ENCODE measurements at regions not wholly inside any gene's neighbourhood (a gene's known extent, or its start where the extent isn't known, plus 50 kb on each side); places are given as distances from the start of the nearest gene placed in this dataset.

DNA sequence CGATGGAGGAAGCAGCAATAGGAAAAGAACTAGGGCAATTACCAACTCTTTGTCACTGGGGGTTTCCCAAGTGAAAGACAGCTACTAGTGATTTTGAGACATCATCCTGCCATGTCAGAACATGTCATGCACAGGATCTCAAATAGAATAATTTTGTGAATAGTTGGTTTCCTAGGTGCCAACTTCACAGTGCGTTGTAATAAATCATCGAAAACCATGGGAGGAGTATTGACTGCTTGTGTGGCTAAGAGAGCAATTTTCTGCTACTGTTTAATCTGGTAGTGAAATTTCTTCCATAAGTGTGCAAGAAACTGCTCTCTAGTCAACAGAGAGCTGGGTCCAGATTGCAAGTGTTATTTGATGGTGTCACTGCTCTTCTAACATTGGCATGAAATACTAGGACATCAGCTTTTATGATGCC is 168.6 kb downstream of the NNT start:
- no peak overlapping the region for H3K27ac ChIP-seq (ENCODE audit: low read length)
- no peak overlapping the region for H2AFZ ChIP-seq (ENCODE audit: low read depth, low read length)
- H4K20me1 ChIP-seq (ENCODE audit: insufficient read depth) = no peaks in the 10 kb centered on the region
- H3K9ac ChIP-seq (ENCODE audit: low read length) = no peak overlapping the region
- no peaks in the 10 kb centered on the region for H3K9me3 ChIP-seq (ENCODE audit: low read length)
- H3K9me2 ChIP-seq (ENCODE audit: insufficient read depth, low read length) = no peaks in the 10 kb centered on the region
- H3K79me2 ChIP-seq (replicated peaks; ENCODE audit: insufficient read depth, low read length) = no peaks in the 10 kb centered on the region
- no peak overlapping the region for H3K4me3 ChIP-seq (ENCODE audit: low read length)
- no peaks in the 10 kb centered on the region for H3K36me3 ChIP-seq (ENCODE audit: insufficient read depth, low read length)
- no peaks in the 10 kb centered on the region for H3K27me3 ChIP-seq (ENCODE audit: insufficient read depth, low read depth, low read length)
- H3F3A ChIP-seq (ENCODE audit: insufficient read depth, low read length, poor library complexity, severe bottlenecking) = no peaks in the 10 kb centered on the region
- H3K4me2 ChIP-seq (ENCODE audit: low read length) = no peak overlapping the region
- TF ChIP-seq EP300 (conservative IDR thresholded peaks at IDR 0.05; ENCODE audit: poor library complexity, severe bottlenecking) = peak; percentile 78
- peak; percentile 22 for TF ChIP-seq POLR2AphosphoS5 (IDR thresholded peaks at IDR 0.05)
- TF ChIP-seq, protein P1, sequence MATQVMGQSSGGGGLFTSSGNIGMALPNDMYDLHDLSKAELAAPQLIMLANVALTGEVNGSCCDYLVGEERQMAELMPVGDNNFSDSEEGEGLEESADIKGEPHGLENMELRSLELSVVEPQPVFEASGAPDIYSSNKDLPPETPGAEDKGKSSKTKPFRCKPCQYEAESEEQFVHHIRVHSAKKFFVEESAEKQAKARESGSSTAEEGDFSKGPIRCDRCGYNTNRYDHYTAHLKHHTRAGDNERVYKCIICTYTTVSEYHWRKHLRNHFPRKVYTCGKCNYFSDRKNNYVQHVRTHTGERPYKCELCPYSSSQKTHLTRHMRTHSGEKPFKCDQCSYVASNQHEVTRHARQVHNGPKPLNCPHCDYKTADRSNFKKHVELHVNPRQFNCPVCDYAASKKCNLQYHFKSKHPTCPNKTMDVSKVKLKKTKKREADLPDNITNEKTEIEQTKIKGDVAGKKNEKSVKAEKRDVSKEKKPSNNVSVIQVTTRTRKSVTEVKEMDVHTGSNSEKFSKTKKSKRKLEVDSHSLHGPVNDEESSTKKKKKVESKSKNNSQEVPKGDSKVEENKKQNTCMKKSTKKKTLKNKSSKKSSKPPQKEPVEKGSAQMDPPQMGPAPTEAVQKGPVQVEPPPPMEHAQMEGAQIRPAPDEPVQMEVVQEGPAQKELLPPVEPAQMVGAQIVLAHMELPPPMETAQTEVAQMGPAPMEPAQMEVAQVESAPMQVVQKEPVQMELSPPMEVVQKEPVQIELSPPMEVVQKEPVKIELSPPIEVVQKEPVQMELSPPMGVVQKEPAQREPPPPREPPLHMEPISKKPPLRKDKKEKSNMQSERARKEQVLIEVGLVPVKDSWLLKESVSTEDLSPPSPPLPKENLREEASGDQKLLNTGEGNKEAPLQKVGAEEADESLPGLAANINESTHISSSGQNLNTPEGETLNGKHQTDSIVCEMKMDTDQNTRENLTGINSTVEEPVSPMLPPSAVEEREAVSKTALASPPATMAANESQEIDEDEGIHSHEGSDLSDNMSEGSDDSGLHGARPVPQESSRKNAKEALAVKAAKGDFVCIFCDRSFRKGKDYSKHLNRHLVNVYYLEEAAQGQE (IDR thresholded peaks at IDR 0.05; ENCODE audit: borderline replicate concordance) = no peak

DNA sequence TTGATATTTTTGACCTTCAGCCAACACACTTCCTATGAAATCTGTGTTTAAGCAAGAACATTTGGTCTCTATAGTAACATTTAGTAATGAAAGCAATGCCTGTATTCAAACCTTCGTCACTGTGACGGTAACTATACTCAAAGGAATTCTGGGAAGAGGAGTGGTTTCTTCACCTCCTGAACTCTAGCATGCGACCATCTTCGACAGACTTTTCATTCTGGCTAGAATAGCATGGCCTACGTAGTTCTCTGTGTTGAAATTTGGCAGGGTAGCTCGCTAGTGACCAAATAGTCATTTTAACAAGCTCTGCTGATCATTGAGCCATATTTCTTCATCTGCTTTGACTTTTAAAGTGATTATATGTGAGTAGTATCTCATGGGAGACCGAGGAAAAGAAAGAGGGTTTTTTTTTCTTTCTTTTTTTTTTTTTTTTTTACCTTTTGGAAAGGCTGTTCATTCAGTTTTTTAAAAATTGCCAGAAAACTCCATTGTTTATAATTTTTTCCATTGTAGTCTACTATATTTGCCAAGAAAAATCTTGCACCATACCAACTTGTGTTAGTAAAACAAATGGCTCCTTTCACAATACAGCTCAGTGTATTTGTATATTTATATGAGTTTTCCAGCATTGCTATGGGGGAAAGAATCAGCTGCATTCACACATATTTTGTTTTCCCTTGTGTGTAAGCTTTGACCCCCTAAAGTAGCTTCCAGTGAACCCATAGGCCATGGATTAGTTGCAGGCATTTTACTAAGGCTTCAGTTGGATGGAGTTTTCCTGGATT is 166.8 kb downstream of the NNT start:
- Histone ChIP-seq H3K4me3 (ENCODE audit: low read length) (no peak overlapping the region), H3K27ac (ENCODE audit: low read length) (no peak overlapping the region), H2AFZ (ENCODE audit: low read depth, low read length) (no peak overlapping the region), H3K9ac (ENCODE audit: low read length) (no peak overlapping the region), H3K9me3 (ENCODE audit: low read length) (no peaks in the 10 kb centered on the region), H3K9me2 (ENCODE audit: insufficient read depth, low read length) (no peaks in the 10 kb centered on the region), H4K20me1 (ENCODE audit: insufficient read depth) (no peaks in the 10 kb centered on the region), H3K27me3 (ENCODE audit: insufficient read depth, low read depth, low read length) (no peaks in the 10 kb centered on the region), H3K4me2 (ENCODE audit: low read length) (no peak overlapping the region), H3K79me2 (replicated peaks; ENCODE audit: insufficient read depth, low read length) (no peaks in the 10 kb centered on the region), H3F3A (ENCODE audit: insufficient read depth, low read length, poor library complexity, severe bottlenecking) (no peaks in the 10 kb centered on the region), H3K36me3 (ENCODE audit: insufficient read depth, low read length) (no peaks in the 10 kb centered on the region)
- TF ChIP-seq, protein P1 (IDR thresholded peaks at IDR 0.05; ENCODE audit: borderline replicate concordance) = no peak
- TF ChIP-seq EP300 (conservative IDR thresholded peaks at IDR 0.05; ENCODE audit: poor library complexity, severe bottlenecking) = no peak
- TF ChIP-seq EZH2 (IDR thresholded peaks at IDR 0.05; ENCODE audit: borderline replicate concordance, insufficient read depth, low read length, poor library complexity, severe bottlenecking) = no peak
- TF ChIP-seq SMC3 (conservative IDR thresholded peaks at IDR 0.05; ENCODE audit: poor library complexity) = no peak
- TF ChIP-seq MXI1 (conservative IDR thresholded peaks at IDR 0.05; ENCODE audit: poor library complexity, severe bottlenecking) = no peak
- no peak for TF ChIP-seq RAD21 (conservative IDR thresholded peaks at IDR 0.05)
- TF ChIP-seq POLR2AphosphoS5 (IDR thresholded peaks at IDR 0.05) = no peak
- TF ChIP-seq, protein P2, sequence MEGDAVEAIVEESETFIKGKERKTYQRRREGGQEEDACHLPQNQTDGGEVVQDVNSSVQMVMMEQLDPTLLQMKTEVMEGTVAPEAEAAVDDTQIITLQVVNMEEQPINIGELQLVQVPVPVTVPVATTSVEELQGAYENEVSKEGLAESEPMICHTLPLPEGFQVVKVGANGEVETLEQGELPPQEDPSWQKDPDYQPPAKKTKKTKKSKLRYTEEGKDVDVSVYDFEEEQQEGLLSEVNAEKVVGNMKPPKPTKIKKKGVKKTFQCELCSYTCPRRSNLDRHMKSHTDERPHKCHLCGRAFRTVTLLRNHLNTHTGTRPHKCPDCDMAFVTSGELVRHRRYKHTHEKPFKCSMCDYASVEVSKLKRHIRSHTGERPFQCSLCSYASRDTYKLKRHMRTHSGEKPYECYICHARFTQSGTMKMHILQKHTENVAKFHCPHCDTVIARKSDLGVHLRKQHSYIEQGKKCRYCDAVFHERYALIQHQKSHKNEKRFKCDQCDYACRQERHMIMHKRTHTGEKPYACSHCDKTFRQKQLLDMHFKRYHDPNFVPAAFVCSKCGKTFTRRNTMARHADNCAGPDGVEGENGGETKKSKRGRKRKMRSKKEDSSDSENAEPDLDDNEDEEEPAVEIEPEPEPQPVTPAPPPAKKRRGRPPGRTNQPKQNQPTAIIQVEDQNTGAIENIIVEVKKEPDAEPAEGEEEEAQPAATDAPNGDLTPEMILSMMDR (IDR thresholded peaks at IDR 0.05; ENCODE audit: poor library complexity, severe bottlenecking) = no peak

Small RNA genes lying in the stretch of these regions (small RNA-seq; reads per million reads assigned to genes)
- gene RNU6-381P = 0 reads per million in 3 experiments

All from neural cell (in vitro differentiated cells).